22Rv1 (cell line): ENCODE measurements at regions not wholly inside any gene's neighbourhood (a gene's known extent, or its start where the extent isn't known, plus 50 kb on each side); places are given as distances from the start of the nearest gene placed in this dataset.

ENCODE experiments used
- ZFX ChIP-seq: fragments of 450-650 bp; IDR thresholded peaks from 2 replicates; pipeline ENCODE4 v1.6.1; 2017; ENCODE audit warnings: antibody characterized with exemption, borderline replicate concordance
- TF ChIP-seq, protein P1 (sequence below): fragments of 450-650 bp; IDR thresholded peaks from 2 replicates; pipeline ENCODE4 v1.5.1; 2017; ENCODE audit warnings: mild to moderate bottlenecking

GRCh38 chr21:28856588-28857250 lies 136.0 kb downstream of the LTN1 start:
- TF ChIP-seq, protein P1, sequence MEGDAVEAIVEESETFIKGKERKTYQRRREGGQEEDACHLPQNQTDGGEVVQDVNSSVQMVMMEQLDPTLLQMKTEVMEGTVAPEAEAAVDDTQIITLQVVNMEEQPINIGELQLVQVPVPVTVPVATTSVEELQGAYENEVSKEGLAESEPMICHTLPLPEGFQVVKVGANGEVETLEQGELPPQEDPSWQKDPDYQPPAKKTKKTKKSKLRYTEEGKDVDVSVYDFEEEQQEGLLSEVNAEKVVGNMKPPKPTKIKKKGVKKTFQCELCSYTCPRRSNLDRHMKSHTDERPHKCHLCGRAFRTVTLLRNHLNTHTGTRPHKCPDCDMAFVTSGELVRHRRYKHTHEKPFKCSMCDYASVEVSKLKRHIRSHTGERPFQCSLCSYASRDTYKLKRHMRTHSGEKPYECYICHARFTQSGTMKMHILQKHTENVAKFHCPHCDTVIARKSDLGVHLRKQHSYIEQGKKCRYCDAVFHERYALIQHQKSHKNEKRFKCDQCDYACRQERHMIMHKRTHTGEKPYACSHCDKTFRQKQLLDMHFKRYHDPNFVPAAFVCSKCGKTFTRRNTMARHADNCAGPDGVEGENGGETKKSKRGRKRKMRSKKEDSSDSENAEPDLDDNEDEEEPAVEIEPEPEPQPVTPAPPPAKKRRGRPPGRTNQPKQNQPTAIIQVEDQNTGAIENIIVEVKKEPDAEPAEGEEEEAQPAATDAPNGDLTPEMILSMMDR: no peak
- no peak for TF ChIP-seq ZFX
